Nephron (organoid): ENCODE measurements at regions not wholly inside any gene's neighbourhood (a gene's known extent, or its start where the extent isn't known, plus 50 kb on each side); places are given as distances from the start of the nearest gene placed in this dataset.

Experiments used
- H3K27ac Mint-ChIP-seq, 3 experiments: 2 replicates each; pipeline ENCODE4 v1.8.0; 2020; ENCODE audit warnings: mixed read lengths in 3 of 3, mild to moderate bottlenecking in 2 of 3, moderate library complexity in 1 of 3
- H3K27me3 Mint-ChIP-seq: 2 replicates; pipeline ENCODE4 v1.8.0; 2021; ENCODE audit warnings: low read depth, mild to moderate bottlenecking, moderate library complexity, mixed read lengths
- H3K36me3 Mint-ChIP-seq: 2 replicates; pipeline ENCODE4 v1.8.0; 2020; ENCODE audit warnings: low read depth, mixed read lengths
- H3K4me1 Mint-ChIP-seq: 2 replicates; pipeline ENCODE4 v1.8.0; 2020; ENCODE audit warnings: mixed read lengths
- H3K4me3 Mint-ChIP-seq, 3 experiments: 2 replicates each; pipeline ENCODE4 v1.8.0; 2020; ENCODE audit warnings: mild to moderate bottlenecking in 3 of 3, mixed read lengths in 3 of 3, moderate library complexity in 2 of 3
- H3K9me3 Mint-ChIP-seq: 2 replicates; pipeline ENCODE4 v1.8.0; 2020; ENCODE audit warnings: mixed read lengths
- TF ChIP-seq, protein P1 (sequence below), 3 experiments: fragments of 200-600 bp; sonication (generic); IDR thresholded peaks; one replicate each; pipeline ENCODE4 v1.5.0; 2021; ENCODE audit warnings: antibody characterized with exemption in 3 of 3; ENCODE audit not compliant: unreplicated experiment in 3 of 3

DNA sequence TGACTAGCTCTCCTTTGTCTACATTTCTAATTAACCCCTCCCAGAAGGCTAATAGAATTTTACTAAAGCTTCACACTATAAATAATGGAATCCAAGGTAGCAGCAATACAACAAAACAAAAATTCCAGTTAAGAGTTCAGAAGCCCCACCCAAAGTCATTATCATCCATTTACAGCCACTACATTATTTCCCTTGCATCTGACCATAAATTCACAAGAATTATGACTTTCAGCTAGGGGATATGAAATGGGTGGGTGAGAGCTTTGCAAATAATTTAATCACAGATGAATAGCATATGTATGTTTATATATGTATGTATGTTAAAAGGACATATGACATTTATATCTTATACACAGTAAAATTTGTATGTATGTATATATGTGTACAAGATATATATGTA, 65.3 kb upstream of the PTGDR start:
- no peak overlapping the region for H3K27ac Mint-ChIP-seq
- peaks cover 24% of the 10 kb centered on the region for H3K9me3 Mint-ChIP-seq
- TF ChIP-seq, protein P1, sequence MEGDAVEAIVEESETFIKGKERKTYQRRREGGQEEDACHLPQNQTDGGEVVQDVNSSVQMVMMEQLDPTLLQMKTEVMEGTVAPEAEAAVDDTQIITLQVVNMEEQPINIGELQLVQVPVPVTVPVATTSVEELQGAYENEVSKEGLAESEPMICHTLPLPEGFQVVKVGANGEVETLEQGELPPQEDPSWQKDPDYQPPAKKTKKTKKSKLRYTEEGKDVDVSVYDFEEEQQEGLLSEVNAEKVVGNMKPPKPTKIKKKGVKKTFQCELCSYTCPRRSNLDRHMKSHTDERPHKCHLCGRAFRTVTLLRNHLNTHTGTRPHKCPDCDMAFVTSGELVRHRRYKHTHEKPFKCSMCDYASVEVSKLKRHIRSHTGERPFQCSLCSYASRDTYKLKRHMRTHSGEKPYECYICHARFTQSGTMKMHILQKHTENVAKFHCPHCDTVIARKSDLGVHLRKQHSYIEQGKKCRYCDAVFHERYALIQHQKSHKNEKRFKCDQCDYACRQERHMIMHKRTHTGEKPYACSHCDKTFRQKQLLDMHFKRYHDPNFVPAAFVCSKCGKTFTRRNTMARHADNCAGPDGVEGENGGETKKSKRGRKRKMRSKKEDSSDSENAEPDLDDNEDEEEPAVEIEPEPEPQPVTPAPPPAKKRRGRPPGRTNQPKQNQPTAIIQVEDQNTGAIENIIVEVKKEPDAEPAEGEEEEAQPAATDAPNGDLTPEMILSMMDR (IDR thresholded peaks at IDR 0.05; ENCODE audit: unreplicated experiment in 3 of 3): no peak
- peaks cover 4% of the 10 kb centered on the region for H3K27me3 Mint-ChIP-seq
- H3K4me3 Mint-ChIP-seq: no peak overlapping the region
- H3K36me3 Mint-ChIP-seq: no peaks in the 10 kb centered on the region
- H3K4me1 Mint-ChIP-seq: no peaks in the 10 kb centered on the region

DNA sequence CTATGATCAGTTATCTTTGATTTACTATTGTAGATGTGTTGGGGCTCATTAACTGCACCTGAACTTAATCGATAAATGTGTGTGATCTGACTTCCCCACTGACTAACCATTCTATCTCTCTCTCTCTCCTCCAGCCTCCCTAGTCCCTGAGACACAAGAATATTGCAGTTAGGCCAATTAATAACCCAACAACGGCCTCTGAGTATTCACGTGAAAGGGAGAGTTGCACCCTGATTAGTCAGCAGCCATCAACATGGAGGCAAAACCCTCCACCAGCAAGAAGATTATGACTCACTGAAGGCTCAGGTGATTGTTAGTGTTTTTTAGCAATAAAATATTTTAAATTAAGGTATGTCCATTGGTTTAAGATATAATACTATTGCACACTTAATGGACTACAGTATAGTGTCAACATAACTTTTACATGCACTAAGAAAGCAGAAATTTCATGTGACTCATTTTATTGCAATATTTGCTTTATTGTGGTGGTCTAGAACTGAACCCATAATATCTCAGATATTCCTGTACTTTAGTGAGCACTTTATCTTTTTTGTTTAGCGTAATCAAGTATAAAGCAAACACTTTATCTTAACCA, 77.1 kb upstream of the PTGDR start:
- Mint-ChIP-seq H3K4me1 (peaks cover 4% of the 10 kb centered on the region), H3K36me3 (peaks cover 5% of the 10 kb centered on the region), H3K4me3 (no peak overlapping the region), H3K27ac (no peak overlapping the region), H3K27me3 (no peaks in the 10 kb centered on the region), H3K9me3 (peaks cover 8% of the 10 kb centered on the region)
- TF ChIP-seq, protein P1 (IDR thresholded peaks at IDR 0.05; ENCODE audit: unreplicated experiment in 3 of 3): no peak

DNA sequence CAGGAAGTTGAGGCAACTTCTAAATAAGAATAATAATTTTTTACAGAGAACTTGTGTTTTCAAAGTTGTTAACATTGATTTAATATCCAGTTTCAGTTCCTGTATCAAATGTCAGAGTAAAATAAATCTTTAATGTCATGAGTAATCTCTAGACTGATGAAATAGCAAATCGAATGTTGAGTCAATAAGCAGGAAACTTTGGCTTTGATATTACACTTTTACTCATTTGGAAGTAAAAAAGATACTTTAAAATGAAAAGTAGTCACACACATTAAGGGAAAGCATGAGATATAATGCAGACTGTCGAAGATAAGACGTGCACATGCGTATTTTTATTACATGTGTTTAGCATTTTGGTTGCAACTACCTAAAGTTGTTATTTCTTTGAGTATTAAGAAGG, 78.2 kb upstream of the PTGDR start:
- H3K4me3 Mint-ChIP-seq: no peak overlapping the region
- peaks cover 6% of the 10 kb centered on the region for H3K9me3 Mint-ChIP-seq
- TF ChIP-seq, protein P1 (IDR thresholded peaks at IDR 0.05; ENCODE audit: unreplicated experiment in 3 of 3): no peak
- peaks cover 4% of the 10 kb centered on the region for H3K27me3 Mint-ChIP-seq
- H3K36me3 Mint-ChIP-seq: peaks cover under 1% of the 10 kb centered on the region
- no peak overlapping the region for H3K27ac Mint-ChIP-seq
- peaks cover 1% of the 10 kb centered on the region for H3K4me1 Mint-ChIP-seq

DNA sequence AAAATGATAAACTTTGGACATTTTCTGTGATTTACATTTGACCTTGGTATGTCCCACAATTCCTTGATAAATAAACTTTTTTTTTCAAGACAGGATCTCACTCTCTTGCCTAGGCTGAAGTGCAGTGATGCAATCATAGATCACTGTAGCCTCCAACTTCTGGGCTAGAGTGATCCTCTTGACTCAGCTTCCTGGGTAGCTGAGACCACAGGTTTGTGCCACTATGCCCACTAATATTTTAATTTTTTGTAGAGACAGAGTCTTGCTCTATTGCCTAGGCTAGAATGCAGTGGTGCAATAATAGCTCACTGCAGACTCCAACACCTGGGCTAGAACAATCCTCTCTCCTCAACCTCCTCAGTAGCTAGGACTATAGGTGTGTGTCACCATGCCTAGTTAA, 79.1 kb upstream of the PTGDR start:
- peaks cover under 1% of the 10 kb centered on the region for H3K36me3 Mint-ChIP-seq
- no peak overlapping the region for H3K4me3 Mint-ChIP-seq
- TF ChIP-seq, protein P1 (IDR thresholded peaks at IDR 0.05; ENCODE audit: unreplicated experiment in 3 of 3): no peak
- H3K27ac Mint-ChIP-seq: no peak overlapping the region
- no peaks in the 10 kb centered on the region for H3K4me1 Mint-ChIP-seq
- peaks cover 7% of the 10 kb centered on the region for H3K9me3 Mint-ChIP-seq
- peaks cover 4% of the 10 kb centered on the region for H3K27me3 Mint-ChIP-seq

DNA sequence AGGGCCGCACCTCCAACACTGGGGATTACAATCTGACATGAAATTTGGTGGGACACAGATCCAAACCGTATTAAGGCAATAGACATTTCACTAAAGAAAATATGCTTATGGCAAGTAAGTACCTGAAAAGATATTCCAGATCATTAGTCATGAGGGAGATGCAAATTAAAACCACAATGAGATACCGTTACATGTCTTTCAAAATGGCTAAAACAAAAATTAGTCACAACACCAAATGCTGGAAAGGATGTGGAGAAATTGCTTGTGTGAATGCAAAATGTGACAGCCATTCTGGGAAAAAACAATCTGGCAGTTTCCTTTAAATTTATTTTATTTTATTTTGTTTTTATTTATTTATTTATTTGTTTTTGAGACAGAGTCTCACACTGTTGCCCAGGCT, 82.3 kb upstream of the PTGDR start:
- Mint-ChIP-seq H3K27ac (no peak overlapping the region), H3K27me3 (peaks cover 4% of the 10 kb centered on the region), H3K4me3 (no peak overlapping the region), H3K4me1 (no peaks in the 10 kb centered on the region), H3K9me3 (peaks cover 28% of the 10 kb centered on the region), H3K36me3 (peaks cover 6% of the 10 kb centered on the region)
- TF ChIP-seq, protein P1 (IDR thresholded peaks at IDR 0.05; ENCODE audit: unreplicated experiment in 3 of 3): no peak

DNA sequence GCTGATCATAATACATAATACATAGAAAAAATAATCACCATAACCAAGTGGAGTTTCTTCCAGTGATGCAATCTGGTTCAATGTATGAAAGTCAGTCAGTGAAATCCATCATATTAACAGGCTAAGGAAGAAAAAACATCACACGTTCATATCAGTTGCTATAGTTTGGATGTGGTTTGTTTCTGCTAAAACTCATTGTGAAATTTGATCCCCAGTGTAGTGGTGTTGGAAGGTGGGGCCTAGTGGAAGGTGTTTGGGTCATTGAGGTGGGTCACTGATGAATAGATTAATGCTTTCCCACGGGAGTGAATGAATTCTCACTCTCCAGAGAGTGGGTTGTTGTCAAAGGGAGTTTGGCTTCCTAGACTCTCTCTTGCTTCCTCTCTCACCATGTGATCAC, 84.6 kb upstream of the PTGDR start:
- H3K4me3 Mint-ChIP-seq: no peak overlapping the region
- no peak overlapping the region for H3K27ac Mint-ChIP-seq
- peaks cover 4% of the 10 kb centered on the region for H3K27me3 Mint-ChIP-seq
- H3K9me3 Mint-ChIP-seq: peaks cover 30% of the 10 kb centered on the region
- H3K36me3 Mint-ChIP-seq: peaks cover 6% of the 10 kb centered on the region
- no peaks in the 10 kb centered on the region for H3K4me1 Mint-ChIP-seq
- TF ChIP-seq, protein P1 (IDR thresholded peaks at IDR 0.05; ENCODE audit: unreplicated experiment in 3 of 3): no peak
